GM21526 (cell line): ENCODE measurements at regions not wholly inside any gene's neighbourhood (a gene's known extent, or its start where the extent isn't known, plus 50 kb on each side); places are given as distances from the start of the nearest gene placed in this dataset.
A peak's percentile ranks its signal among the peaks of the same experiment; 100 is the strongest.
"Not testable (repeated sequence)": the region's sequence is repeated elsewhere in the genome, so short reads cannot be mapped to it uniquely, and the experiment has no call there.

ENCODE experiments used
- ATAC-seq: cut with Tn5 transposase; IDR thresholded peaks from one replicate; pipeline ENCODE4 v1.9.1; 2021; ENCODE audit warnings: moderate library complexity; ENCODE audit not compliant: unreplicated experiment, low FRiP score

GRCh38 chr15:44848859-44849258 lies 107.6 kb upstream of the TERB2 start:
- not testable (repeated sequence) for ATAC-seq

GRCh38 chr15:44849701-44850403 lies 106.6 kb upstream of the TERB2 start:
- ATAC-seq, result not testable (repeated sequence)

GRCh38 chr15:44853304-44853950 lies 103.1 kb upstream of the TERB2 start:
- ATAC-seq, result peak; percentile 65

GRCh38 chr15:44854696-44855095 lies 101.8 kb upstream of the TERB2 start:
- not testable (repeated sequence) for ATAC-seq

- ATAC-seq, result not testable (repeated sequence)
Observed at GRCh38 chr15:44856284-44856683, 100.2 kb upstream of the TERB2 start.

GRCh38 chr15:44857164-44857710 lies 99.2 kb upstream of the TERB2 start:
- ATAC-seq, result not testable (repeated sequence)

GRCh38 chr15:44859088-44859487 lies 97.4 kb upstream of the TERB2 start:
- ATAC-seq, result not testable (repeated sequence)

GRCh38 chr15:44860168-44860567 lies 96.3 kb upstream of the TERB2 start:
- ATAC-seq, result not testable (repeated sequence)

DNA sequence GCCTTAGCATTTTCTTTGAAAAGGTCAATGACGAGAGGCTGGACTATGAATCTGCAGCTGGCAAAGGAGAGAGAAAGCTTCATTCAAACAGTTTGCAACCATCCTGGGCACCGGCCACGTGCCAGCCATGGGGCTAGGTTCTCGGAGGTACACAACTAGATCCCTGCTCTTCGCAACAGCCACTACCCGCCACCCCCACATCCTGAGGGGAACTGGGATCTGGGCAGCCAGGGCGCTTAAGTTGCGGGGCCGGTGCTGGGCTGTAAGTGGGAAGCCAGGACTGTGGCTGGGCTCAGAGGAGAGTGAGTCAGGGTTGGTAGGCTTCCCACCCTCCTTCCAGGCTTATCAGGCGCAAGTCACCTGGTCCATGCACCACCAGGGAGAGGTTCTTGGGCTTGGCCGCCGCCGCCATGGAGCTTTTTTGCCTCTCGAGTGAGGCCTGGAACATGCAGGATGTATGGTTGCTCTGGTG lies 95.0 kb upstream of the TERB2 start:
- no peak for ATAC-seq

- no peak for ATAC-seq
Observed at GRCh38 chr15:44861917-44862316, 94.6 kb upstream of the TERB2 start.

- ATAC-seq, result not testable (repeated sequence)
Observed at GRCh38 chr15:44862866-44863265, 93.6 kb upstream of the TERB2 start.

GRCh38 chr15:44868100-44868499 lies 88.4 kb upstream of the TERB2 start:
- not testable (repeated sequence) for ATAC-seq

GRCh38 chr15:44870125-44870524 lies 86.4 kb upstream of the TERB2 start:
- ATAC-seq, result not testable (repeated sequence)

GRCh38 chr15:44873103-44873502 lies 83.4 kb upstream of the TERB2 start:
- ATAC-seq, result no peak

DNA sequence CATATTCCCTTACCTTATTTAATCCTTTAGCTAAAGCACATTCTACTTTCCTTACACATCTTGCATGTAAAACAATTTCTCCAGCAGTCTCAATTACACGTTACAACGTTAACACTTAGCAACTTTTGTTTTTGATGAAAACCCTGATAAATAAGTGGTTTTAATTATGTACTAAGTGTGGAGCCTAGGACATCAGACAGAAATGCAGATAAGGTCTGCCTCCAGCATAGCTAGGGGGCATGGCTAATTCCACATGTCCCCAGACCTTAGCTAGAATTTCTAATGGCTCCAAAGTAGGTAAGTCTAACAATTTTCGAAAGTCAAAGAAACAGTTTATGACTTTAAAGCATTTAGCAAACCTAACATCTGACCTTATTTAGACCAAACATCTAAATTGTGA lies 77.4 kb upstream of the TERB2 start:
- ATAC-seq, result no peak

DNA sequence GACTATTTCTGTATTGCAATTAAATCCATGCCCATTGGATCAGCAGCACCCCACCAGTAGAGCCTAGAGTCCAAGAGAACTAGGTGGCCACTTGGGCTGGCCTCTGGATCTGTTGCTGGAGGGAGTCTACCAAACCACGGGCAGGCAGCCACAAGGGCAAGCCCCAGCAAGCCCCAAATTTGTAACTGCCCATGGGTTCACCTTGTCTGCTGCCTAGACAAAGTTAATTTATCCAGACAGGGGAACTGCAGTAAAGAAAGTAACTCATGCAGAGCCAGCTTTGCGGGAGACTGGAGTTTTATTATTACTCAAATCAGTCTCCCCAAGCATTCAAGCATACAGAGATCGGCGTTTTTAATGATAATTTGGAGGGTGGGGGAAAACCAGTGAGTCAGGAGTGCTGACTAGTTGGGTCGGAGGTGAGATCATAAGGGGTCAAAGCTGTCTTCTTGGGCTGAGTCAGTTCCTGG lies 74.0 kb upstream of the TERB2 start:
- peak; percentile 58 for ATAC-seq

GRCh38 chr15:44883199-44883877 lies 73.1 kb upstream of the TERB2 start:
- ATAC-seq, result no peak

DNA sequence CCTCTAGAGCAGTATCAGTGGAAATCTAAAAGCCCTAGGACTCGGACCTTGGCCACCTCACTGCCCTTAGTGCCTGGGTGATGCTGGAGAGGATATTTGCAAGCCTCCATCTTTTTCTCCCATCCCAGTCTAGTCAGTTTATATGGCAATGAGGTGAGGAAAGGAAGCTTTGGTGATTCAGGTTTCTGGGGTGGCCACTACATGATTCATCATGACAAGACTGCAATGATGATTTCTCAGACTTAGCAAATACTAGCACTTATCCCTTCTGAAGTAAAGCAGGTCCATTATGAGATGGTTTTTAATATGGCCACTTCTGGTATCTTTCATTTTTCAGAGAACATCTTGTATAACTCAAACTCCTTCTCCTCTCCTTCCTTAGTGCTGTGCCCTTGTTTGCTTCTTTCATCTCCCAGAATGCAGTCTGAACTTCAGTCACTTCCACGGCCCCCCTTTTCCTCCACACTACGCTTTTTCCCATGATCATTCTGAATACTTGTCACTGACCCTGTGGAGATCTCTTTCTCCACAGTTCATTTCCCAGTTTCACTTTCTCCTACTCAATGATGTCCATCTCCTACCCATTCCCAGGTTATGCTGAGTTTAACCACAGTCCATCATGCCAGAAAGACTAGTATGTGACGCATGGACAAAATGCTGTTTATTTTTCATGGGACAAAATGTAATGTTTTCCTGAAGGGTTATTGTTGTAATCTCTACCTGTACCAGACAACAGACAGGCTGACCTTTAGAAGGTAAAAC lies 57.4 kb upstream of the TERB2 start:
- ATAC-seq, result not testable (repeated sequence)

- ATAC-seq, result not testable (repeated sequence)
Observed at GRCh38 chr15:44899775-44900174, 56.7 kb upstream of the TERB2 start.

GRCh38 chr15:44900796-44901195 lies 55.7 kb upstream of the TERB2 start:
- not testable (repeated sequence) for ATAC-seq
